ENCODE measurements at regions not wholly inside any gene's neighbourhood (a gene's known extent, or its start where the extent isn't known, plus 50 kb on each side); places are given as distances from the start of the nearest gene placed in this dataset.

GRCh38 chr6:164152611-164153010 lies 738.1 kb downstream of the QKI start:
- no peak for TF ChIP-seq CTCF (IDR thresholded peaks at IDR 0.05)

- TF ChIP-seq CTCF (IDR thresholded peaks at IDR 0.05): no peak
Observed at GRCh38 chr6:164151161-164152120, 736.9 kb downstream of the QKI start.

- no peak for TF ChIP-seq CTCF (IDR thresholded peaks at IDR 0.05)
Observed at GRCh38 chr6:164150232-164150631, 735.7 kb downstream of the QKI start.

GRCh38 chr6:164148788-164149187 lies 734.3 kb downstream of the QKI start:
- TF ChIP-seq CTCF (IDR thresholded peaks at IDR 0.05): no peak

- TF ChIP-seq CTCF (IDR thresholded peaks at IDR 0.05): no peak
Observed at GRCh38 chr6:164144316-164144715, 729.8 kb downstream of the QKI start.

- no peak for TF ChIP-seq CTCF (IDR thresholded peaks at IDR 0.05)
Observed at GRCh38 chr6:164142322-164142721, 727.8 kb downstream of the QKI start.

- no peak for TF ChIP-seq CTCF (IDR thresholded peaks at IDR 0.05)
Observed at GRCh38 chr6:164135511-164136132, 721.1 kb downstream of the QKI start.
